ENCODE measurements at regions not wholly inside any gene's neighbourhood (a gene's known extent, or its start where the extent isn't known, plus 50 kb on each side); places are given as distances from the start of the nearest gene placed in this dataset.

- DNase-seq (ENCODE audit: low read depth): no peak
- H3K4me3 ChIP-seq (ENCODE audit: low read depth, low read length): no peak overlapping the region
Observed at GRCh38 chr15:69754313-69754712, 301.7 kb downstream of the RPLP1 start.

GRCh38 chr15:69755551-69756310, 303.1 kb downstream of the RPLP1 start:
- no peak for TF ChIP-seq CTCF (IDR thresholded peaks at IDR 0.05; ENCODE audit: control insufficient read depth, extremely low read depth, insufficient read depth)
- no peak overlapping the region for H3K4me3 ChIP-seq (ENCODE audit: low read depth, low read length)
- DNase-seq (ENCODE audit: low read depth): no peak

More at GRCh38 chr15:69754313-69754712, 301.7 kb downstream of the RPLP1 start:
- no peak for TF ChIP-seq CTCF (IDR thresholded peaks at IDR 0.05; ENCODE audit: control insufficient read depth, extremely low read depth, insufficient read depth)

- DNase-seq (ENCODE audit: low read depth): no peak
- no peak for TF ChIP-seq CTCF (IDR thresholded peaks at IDR 0.05; ENCODE audit: control insufficient read depth, extremely low read depth, insufficient read depth)
- no peak overlapping the region for H3K4me3 ChIP-seq (ENCODE audit: low read depth, low read length)
Observed at GRCh38 chr15:69756440-69756839, 303.8 kb downstream of the RPLP1 start.

GRCh38 chr15:69757186-69757585, 304.6 kb downstream of the RPLP1 start:
- no peak for TF ChIP-seq CTCF (IDR thresholded peaks at IDR 0.05; ENCODE audit: control insufficient read depth, extremely low read depth, insufficient read depth)
- no peak for DNase-seq (ENCODE audit: low read depth)
- H3K4me3 ChIP-seq (ENCODE audit: low read depth, low read length): no peak overlapping the region

GRCh38 chr15:69758291-69758771, 305.7 kb downstream of the RPLP1 start:
- TF ChIP-seq CTCF (IDR thresholded peaks at IDR 0.05; ENCODE audit: control insufficient read depth, extremely low read depth, insufficient read depth): no peak
- no peak overlapping the region for H3K4me3 ChIP-seq (ENCODE audit: low read depth, low read length)
- DNase-seq (ENCODE audit: low read depth): peak; percentile 34

- TF ChIP-seq CTCF (IDR thresholded peaks at IDR 0.05; ENCODE audit: control insufficient read depth, extremely low read depth, insufficient read depth): no peak
- H3K4me3 ChIP-seq (ENCODE audit: low read depth, low read length): no peak overlapping the region
- no peak for DNase-seq (ENCODE audit: low read depth)
Observed at GRCh38 chr15:69758810-69759790, 306.5 kb downstream of the RPLP1 start.
